ENCODE measurements at regions not wholly inside any gene's neighbourhood (a gene's known extent, or its start where the extent isn't known, plus 50 kb on each side); places are given as distances from the start of the nearest gene placed in this dataset.
"Not testable (repeated sequence)": the region's sequence is repeated elsewhere in the genome, so short reads cannot be mapped to it uniquely, and the experiment has no call there.

GRCh38 chr10:45118929-45119328 lies 118.2 kb downstream of the ZNF22 start:
- ATAC-seq: no peak

DNA sequence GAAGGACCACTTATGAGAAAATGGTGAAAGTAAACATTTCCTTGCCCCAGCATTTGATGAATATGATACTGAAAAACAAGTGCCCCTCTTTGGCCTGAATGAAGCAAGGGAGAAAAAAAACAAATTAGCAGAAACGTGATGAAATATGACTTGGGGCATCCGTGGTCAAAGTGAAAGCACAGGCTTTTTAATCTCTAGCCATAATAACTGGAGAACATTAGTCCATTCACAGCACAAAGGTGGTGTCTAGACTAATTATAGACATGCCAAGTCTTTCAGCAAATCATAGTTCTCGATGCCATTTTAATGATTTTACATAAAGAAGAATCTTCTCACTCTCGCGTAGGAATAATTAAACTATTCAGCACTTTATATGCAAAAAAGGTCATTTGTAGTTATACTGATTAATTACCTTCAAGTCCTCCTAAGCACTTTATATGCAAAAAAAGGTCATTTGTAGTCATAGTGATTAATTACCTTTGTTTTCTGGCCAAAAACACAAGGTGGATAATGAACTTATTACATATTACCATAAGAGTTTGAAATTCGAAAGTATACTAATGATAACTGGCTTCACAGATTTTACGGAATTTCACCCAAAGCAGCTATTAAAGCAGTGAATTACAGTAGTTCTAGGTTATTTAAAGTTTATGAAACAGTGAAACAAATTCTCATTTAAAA lies 121.6 kb downstream of the ZNF22 start:
- ATAC-seq: not testable (repeated sequence)

- ATAC-seq: no peak
Measured at GRCh38 chr10:45135443-45136198, 134.9 kb downstream of the ZNF22 start.

DNA sequence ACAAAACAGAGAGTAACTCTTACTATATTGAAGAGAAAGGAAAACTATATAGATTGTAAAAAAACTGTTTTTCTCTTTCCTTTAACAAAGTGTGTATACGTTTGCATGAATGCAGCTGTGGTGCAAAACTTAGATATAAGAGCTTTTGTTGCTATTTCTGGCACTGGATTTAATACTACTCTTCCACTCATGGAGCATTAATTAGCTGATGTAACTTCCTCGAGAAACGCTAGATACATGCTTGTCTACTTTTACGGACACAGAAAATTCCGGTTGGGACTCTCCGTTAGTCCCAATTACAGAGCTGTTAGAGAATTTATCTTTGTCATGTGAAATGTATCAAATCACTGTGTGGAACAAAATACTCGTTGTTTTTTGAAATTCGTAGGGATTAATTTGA lies 135.5 kb downstream of the ZNF22 start:
- ATAC-seq: no peak

DNA sequence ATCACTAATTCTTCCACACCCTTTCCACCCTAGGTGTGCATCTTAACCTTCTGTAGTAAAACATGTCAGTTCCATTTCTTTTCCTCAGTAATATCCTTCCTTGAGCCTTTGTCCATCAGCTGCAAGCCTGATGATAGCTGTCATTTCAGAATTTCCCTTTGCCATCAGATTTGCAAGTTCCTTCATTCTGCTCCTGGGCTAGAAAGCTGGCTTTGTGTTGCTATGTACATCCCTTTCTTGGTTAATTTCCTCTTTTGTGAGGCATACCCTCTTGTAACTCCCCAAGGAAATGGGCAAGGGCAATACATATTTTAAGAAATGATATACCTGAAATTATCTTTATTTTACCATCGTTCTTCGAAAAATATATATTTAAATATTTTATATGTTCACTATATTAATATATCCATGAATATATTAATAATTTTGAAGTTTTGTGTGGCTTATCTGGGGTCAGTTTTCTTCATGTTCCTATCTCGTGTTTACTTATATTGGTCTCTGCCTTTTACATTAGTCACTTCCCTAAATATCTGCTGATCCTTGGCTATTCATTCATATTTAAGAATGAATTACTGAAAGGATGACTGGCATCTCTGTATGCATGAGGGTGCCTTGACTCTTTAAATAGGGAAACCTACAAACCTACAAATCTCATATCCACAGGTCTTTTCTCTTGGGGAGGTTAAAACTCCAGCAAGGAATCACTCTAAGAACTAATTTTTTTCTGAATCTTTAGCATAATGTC lies 143.8 kb downstream of the ZNF22 start:
- no peak for ATAC-seq

DNA sequence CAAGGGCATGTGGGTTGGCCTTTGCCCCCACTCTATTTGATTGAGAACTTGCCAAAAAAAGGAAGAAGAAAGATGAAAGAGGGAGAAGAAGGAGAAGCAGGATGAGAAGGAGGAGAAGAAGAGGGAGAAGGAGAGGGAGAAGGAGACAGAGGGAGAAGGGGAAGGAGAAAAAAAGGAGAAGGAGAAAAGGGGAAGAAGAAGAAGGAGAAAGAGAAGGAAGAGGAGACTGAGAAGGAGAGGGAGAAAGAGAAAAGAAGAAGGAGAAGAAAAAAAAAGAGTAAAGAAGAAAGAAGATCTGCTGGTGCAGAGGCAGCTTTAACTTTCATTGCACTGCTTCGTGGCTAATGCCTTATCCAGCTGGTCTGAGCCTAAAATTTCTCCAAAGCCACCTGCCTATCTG lies 144.4 kb downstream of the ZNF22 start:
- ATAC-seq: not testable (repeated sequence)

DNA sequence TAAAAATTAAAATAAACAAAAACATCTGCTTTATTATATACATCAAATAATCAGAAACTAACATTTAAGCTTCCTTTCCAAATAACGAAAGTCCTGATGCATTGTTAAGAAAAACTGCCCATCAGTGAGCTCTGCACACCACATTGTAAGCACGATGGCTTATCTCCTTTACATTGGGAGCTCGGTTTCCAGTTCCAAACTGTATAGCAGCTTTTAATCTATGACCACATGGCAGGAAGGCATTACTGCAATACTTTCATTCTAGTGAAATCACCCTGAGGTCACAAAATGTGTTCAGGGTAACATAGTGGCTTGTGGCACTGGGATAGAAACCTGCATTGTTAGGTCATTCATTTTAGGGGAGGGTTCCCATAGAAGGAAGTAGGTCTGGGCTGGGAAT lies 146.3 kb downstream of the ZNF22 start:
- no peak for ATAC-seq

DNA sequence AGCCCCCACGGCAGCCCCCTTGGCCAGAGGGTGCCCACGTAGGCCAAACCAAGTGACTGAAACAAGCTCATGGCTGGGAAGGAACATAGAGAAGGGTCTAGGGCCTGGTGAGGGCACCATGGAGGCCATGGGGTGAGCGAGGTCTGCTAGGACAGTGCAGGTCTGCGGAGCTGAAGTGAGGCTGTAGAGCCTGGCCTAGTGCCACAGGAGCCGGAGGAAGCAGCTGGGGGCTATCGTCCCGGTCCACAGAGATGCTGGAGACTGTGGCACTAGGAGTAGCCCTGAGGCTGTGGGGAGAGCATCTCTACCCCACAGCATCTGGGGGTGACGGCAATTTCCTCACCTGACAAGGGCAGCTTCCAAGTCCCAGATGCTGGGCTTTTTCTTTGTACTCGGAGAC lies 150.3 kb downstream of the ZNF22 start:
- no peak for ATAC-seq

GRCh38 chr10:45151467-45152214 lies 150.9 kb downstream of the ZNF22 start:
- ATAC-seq: no peak

- no peak for ATAC-seq
Measured at GRCh38 chr10:45152726-45153125, 152.0 kb downstream of the ZNF22 start.

DNA sequence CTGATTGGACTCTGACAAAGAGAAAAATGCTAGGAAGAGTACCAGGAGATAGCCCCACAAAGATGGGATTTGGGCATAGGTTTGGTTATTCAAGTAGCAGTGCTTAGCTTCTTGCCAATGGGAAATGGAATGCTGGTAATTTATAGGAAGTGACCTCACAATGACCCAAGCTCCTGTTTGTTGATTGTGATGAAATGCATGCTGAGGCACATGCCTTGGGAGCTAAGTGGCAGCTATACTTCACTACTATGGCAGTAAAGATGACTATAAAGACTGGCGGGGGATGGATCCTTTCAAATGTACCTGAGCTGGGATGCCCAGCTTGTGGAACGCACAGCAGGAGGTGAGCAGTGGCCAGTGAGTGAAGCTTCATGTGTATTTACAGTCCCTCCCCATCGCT lies 153.8 kb downstream of the ZNF22 start:
- ATAC-seq: no peak

DNA sequence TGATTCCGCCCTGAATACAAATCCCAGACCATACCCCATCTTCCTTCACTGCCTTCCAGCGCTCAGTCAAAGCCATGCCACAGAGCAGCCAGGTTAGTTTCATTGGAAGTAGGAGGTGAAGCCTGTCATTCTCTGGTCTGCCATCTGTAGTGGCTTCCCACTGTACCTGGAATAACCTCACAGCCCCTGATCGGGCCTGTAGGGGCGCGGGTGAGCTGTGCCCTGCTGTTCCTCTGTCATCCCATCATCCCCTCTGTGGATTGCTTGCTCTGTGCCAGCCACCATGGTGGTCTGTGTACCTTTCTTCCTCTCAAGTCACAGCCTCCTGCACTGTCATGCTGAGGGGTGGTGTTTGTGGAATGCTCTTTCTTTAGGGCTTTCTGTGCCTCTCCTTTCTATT lies 155.1 kb downstream of the ZNF22 start:
- no peak for ATAC-seq

DNA sequence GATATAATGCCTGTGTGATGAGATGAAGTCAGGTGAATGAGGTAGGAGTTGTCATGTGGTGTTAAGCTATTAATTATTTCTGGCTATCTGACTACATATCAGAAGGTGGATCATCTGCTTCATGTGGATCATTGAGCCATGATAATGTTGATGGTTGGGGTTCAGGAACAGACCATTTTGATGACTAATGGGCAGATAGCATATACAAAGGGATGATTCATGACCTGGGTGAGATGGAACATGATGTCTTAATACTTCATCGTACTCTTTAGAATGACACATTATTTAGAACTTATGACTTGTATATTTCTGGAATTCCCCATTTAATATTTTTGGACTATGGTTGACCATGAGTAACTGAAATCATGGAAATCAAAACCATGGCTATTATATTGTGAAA lies 155.1 kb downstream of the OR13A1 start:
- peak; percentile 39 for ATAC-seq

DNA sequence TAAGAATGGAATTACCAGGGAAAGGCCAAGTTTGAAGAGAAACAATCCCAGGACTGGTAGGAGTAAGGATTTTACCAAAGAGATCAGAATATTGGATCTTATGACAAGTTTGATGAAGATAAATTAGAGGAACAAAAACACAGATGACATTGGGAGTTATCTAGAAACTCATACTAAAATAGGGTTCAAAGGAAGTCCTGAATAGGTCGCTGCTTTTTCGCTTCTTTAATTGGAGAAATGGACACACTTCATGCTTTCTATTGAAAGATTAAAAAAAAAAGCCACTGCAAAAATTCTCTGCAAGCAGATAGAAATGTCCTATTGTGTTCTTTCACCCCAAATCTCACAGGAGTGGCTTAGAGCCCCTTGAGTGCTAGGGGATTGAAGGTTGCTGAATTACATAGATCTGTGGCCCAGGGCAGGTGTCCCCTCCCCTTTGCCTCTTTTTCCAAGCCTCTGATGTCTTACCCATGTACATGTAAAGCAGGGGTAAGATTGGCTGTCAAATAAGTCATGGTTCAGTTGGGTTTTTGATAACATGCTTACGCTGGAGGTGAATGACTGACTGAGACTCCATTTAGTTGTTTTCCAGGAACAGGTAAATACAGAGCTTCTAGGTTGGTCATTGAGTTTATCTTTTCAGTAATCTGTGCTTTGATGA lies 152.0 kb downstream of the OR13A1 start:
- no peak for ATAC-seq

DNA sequence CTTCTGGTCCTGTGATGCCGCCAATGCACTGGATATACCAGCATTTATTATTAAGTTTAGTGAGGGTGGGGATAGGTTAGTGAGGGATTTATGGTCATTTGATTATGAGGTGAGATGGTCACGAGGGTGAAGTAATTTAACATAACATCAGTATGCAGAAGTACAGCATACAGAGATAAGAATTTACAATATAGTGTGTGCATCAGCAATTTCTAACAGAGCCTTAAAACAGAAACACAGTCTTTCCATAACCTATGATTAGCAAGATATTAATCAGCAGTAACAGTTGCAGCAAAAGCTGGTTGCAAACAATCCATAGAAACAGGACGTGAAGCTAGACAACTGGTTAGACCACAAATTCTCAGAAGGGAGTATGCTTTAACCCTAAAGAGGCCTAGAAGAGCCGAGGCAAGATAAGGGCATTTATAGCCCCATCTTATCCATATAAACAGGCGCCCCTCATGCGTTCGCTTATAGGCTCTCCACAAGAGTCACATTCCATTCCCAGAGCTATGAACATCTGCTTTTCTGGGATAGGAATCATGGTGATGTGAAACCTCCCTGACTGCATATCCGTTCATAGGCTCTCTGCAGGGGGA lies 139.8 kb downstream of the OR13A1 start:
- not testable (repeated sequence) for ATAC-seq

GRCh38 chr10:45179691-45180090 lies 135.7 kb downstream of the OR13A1 start:
- no peak for ATAC-seq

GRCh38 chr10:45180507-45180906 lies 134.9 kb downstream of the OR13A1 start:
- ATAC-seq: no peak

DNA sequence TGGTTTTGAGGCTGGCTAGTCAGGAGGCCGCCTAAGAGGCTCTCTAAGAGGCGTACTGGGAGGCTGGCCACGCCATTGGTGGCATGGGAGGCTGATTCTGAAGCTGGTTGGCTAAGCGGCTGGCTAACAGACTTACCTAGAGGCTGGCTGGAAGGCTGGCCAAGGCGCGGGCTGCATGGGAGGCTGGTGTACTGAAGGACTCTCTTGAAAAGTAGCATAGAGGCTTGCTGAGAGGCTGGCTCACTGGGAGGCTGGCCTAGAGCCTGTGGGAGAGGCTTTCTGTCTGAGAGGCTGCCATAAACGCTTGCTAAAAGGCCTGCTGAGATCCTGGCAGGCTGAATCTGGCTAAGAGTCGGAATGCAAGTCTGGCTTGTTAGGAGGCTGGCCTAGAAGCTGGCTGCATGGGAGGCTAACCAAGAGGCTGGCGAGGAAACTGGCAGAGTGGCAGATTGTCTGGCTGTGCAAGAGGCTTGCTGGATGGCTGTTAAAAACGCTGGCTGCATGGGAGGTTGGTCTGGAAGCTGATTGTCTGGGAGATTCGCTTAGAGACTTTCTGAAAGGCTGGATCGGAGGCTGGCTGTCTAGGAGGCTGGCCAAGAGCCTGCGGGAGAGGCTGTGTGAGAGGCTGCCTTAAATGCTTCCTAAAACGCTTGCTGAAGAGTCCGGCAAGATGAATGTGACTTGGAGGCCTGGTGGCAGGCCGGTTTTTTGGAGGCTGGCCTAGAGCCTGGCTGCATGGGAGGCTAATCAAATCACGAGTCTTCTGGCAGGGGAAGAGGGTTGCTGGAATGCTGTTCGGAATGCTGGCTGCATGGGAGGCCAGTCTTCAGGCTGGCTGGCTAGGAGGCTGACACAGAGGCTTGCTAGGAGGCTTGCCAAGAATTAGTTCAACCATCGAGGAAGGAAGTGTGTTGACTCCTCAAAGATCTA lies 134.2 kb downstream of the OR13A1 start:
- no peak for ATAC-seq

GRCh38 chr10:45183174-45183573 lies 132.2 kb downstream of the OR13A1 start:
- ATAC-seq: no peak

- no peak for ATAC-seq
Measured at GRCh38 chr10:45197816-45198485, 117.5 kb downstream of the OR13A1 start.

All from esophagus mucosa (tissue), 1 donor.